K562 (cell line): ENCODE measurements at regions not wholly inside any gene's neighbourhood (a gene's known extent, or its start where the extent isn't known, plus 50 kb on each side); places are given as distances from the start of the nearest gene placed in this dataset.

Experiments used
- ATAC-seq: fragments of 200-7000 bp; cut with Tn5 transposase; 3 replicates; pipeline ENCODE4 v1.9.1; 2020; ENCODE audit warnings: moderate library complexity
- BruUV-seq: library from RNA; stranded (reverse); fragments of 400-500 nt; replicated peaks from 2 replicates; lab custom pipeline; 2021; lab: Mats Ljungman, UMichigan
- CTCF ChIA-PET: fragments of 300-600 bp; formaldehyde crosslinking; extraction: SDS; loops from one replicate; lab custom pipeline; 2021; ENCODE audit warnings: low intra/inter-chr PET ratio; lab: Yijun Ruan, JAX
- POLR2A ChIA-PET: fragments of 300-600, 350-650 bp; sonication (Branson Sonifier 250); formaldehyde crosslinking; extraction: SDS; loops from one replicate; lab custom pipeline; 2021; ENCODE audit warnings: antibody characterized with exemption, inconsistent platforms; lab: Yijun Ruan, JAX
- DNase-seq, 4 experiments: peaks; one replicate each; pipeline versions ENCODE4 v3.0.0 to v3.0.0-alpha.2; 2011 to 2018; ENCODE audit warnings: low spot score in 3 of 4, mixed read lengths in 3 of 4; ENCODE audit errors: extremely low read depth in 1 of 4
- FAIRE-seq: peaks from 2 replicates; lab custom pipeline; 2011; peaks lifted over from hg19 to GRCh38; lab: Jason Lieb, UNC
- H2AFZ ChIP-seq: 2 replicates; pipeline ENCODE4 v1.6.0; 2011; ENCODE audit warnings: low read depth, low read length, control low read depth, inconsistent platforms
- H3K27ac ChIP-seq: fragments of 200-600 bp; 3 replicates; pipeline ENCODE4 v1.8.0; 2011; ENCODE audit warnings: low read depth, mild to moderate bottlenecking, control low read depth, inconsistent platforms, low read length, moderate library complexity, mixed read lengths; ENCODE audit errors: extremely low read depth
- H3K27me3 ChIP-seq, 2 experiments: fragments of 300-600 bp in 1 of 2; 2 replicates in 1 of 2; 3 replicates in 1 of 2; pipeline versions ENCODE4 v1.6.0 to v1.8.0; 2011; ENCODE audit warnings: inconsistent platforms in 2 of 2, low read length in 2 of 2, mild to moderate bottlenecking in 1 of 2, mixed read lengths in 1 of 2, moderate library complexity in 1 of 2; ENCODE audit not compliant: control insufficient read depth in 2 of 2, insufficient read depth in 2 of 2
- H3K36me3 ChIP-seq: fragments of 300-600 bp; 3 replicates; pipeline ENCODE4 v1.8.0; 2011; ENCODE audit warnings: mild to moderate bottlenecking, low read length, inconsistent platforms; ENCODE audit not compliant: control insufficient read depth, insufficient read depth
- H3K4me1 ChIP-seq, 2 experiments: fragments of 200-600 bp in 1 of 2; replicated peaks in 1 of 2; 2 replicates in 1 of 2; 3 replicates in 1 of 2; pipeline versions ENCODE4 v1.5.1 to v1.8.0; 2011; ENCODE audit warnings: inconsistent platforms in 2 of 2, low read length in 2 of 2, mild to moderate bottlenecking in 1 of 2, mixed read lengths in 1 of 2, moderate library complexity in 1 of 2; ENCODE audit not compliant: control insufficient read depth in 2 of 2, insufficient read depth in 2 of 2
- H3K4me2 ChIP-seq: 2 replicates; pipeline ENCODE4 v1.6.1; 2011; ENCODE audit warnings: low read length, control low read depth, inconsistent platforms, mixed read lengths; ENCODE audit not compliant: insufficient read depth
- H3K4me3 ChIP-seq: fragments of 200-600 bp; sonication (generic), shearing (Covaris generic); 2 replicates; pipeline ENCODE4 v1.5.1; 2016; ENCODE audit warnings: control low read depth, inconsistent platforms
- H3K79me2 ChIP-seq: fragments of 200-600 bp; 3 replicates; pipeline ENCODE4 v1.8.0; 2011; ENCODE audit warnings: low read length, inconsistent platforms; ENCODE audit not compliant: control insufficient read depth, insufficient read depth
- H3K9ac ChIP-seq, 2 experiments: 2 replicates each; pipeline versions ENCODE4 v1.6.0 to v1.6.1; 2011; ENCODE audit warnings: low read depth in 2 of 2, low read length in 2 of 2, control low read depth in 1 of 2, inconsistent platforms in 1 of 2, mild to moderate bottlenecking in 1 of 2, mixed read lengths in 1 of 2; ENCODE audit not compliant: insufficient read depth in 1 of 2
- H3K9me1 ChIP-seq: one replicate; pipeline ENCODE4 v1.6.0; 2011; ENCODE audit warnings: inconsistent platforms, mild to moderate bottlenecking, low read length, moderate library complexity; ENCODE audit not compliant: control insufficient read depth, insufficient read depth
- H3K9me3 ChIP-seq: replicated peaks from 2 replicates; pipeline ENCODE4 v1.5.1; 2011; ENCODE audit warnings: low read depth, low read length, inconsistent platforms; ENCODE audit not compliant: control insufficient read depth, insufficient read depth
- H4K20me1 ChIP-seq: replicated peaks from 2 replicates; pipeline ENCODE4 v1.6.1; 2011; ENCODE audit warnings: low read length, inconsistent platforms, mixed read lengths; ENCODE audit not compliant: control insufficient read depth, insufficient read depth
- KDM2B ChIP-seq: fragments of 250-450 bp; sonication (Bioruptor Pico); IDR thresholded peaks from 2 replicates; pipeline ENCODE4 v1.8.0; 2021; ENCODE audit warnings: mild to moderate bottlenecking, moderate library complexity
- L3MBTL2 ChIP-seq: fragments of 450-650 bp; IDR thresholded peaks from 2 replicates; pipeline ENCODE4 v1.6.1; 2016; ENCODE audit warnings: mild to moderate bottlenecking, moderate library complexity
- POLR2B ChIP-seq: fragments of 450-650 bp; IDR thresholded peaks from 2 replicates; pipeline ENCODE4 v1.6.1; 2018; ENCODE audit warnings: low read depth; ENCODE audit not compliant: partially characterized antibody
- WGBS: fragments of 100-300 bp; shearing (Covaris generic); methylation state at CpG from one replicate; pipeline ENCODE4 v1.1.6; 2016; ENCODE audit warnings: low coverage, mixed read lengths; ENCODE audit not compliant: insufficient coverage; ENCODE audit errors: missing lambda C conversion rate; 5-methylcytosine and 5-hydroxymethylcytosine counted together
- in situ Hi-C: fragments of 300-500 bp; cut with MboI; formaldehyde crosslinking; loops from 4 replicates; pipeline ENCODE4 v1.15.0; 2018; ENCODE audit warnings: inconsistent platforms, mixed read lengths
- intact Hi-C: fragments of 100-400 bp; cut with micrococcal nuclease; formaldehyde crosslinking; loops from 2 replicates; pipeline ENCODE4 v1.14.2; 2022
- TF ChIP-seq, protein P1 (sequence below): fragments of 450-650 bp; IDR thresholded peaks from 2 replicates; pipeline ENCODE4 v1.6.1; 2016; ENCODE audit warnings: mild to moderate bottlenecking, moderate library complexity

GRCh38 chr15:58244536-58244935 is 106.4 kb downstream of the AQP9 start:
- TF ChIP-seq KDM2B (CRISPR knock-in tag) (no peak), POLR2B (no peak), L3MBTL2 (0 out of 2 replicates have a peak, but pooled peaks have one; percentile 36)
- TF ChIP-seq, protein P1, sequence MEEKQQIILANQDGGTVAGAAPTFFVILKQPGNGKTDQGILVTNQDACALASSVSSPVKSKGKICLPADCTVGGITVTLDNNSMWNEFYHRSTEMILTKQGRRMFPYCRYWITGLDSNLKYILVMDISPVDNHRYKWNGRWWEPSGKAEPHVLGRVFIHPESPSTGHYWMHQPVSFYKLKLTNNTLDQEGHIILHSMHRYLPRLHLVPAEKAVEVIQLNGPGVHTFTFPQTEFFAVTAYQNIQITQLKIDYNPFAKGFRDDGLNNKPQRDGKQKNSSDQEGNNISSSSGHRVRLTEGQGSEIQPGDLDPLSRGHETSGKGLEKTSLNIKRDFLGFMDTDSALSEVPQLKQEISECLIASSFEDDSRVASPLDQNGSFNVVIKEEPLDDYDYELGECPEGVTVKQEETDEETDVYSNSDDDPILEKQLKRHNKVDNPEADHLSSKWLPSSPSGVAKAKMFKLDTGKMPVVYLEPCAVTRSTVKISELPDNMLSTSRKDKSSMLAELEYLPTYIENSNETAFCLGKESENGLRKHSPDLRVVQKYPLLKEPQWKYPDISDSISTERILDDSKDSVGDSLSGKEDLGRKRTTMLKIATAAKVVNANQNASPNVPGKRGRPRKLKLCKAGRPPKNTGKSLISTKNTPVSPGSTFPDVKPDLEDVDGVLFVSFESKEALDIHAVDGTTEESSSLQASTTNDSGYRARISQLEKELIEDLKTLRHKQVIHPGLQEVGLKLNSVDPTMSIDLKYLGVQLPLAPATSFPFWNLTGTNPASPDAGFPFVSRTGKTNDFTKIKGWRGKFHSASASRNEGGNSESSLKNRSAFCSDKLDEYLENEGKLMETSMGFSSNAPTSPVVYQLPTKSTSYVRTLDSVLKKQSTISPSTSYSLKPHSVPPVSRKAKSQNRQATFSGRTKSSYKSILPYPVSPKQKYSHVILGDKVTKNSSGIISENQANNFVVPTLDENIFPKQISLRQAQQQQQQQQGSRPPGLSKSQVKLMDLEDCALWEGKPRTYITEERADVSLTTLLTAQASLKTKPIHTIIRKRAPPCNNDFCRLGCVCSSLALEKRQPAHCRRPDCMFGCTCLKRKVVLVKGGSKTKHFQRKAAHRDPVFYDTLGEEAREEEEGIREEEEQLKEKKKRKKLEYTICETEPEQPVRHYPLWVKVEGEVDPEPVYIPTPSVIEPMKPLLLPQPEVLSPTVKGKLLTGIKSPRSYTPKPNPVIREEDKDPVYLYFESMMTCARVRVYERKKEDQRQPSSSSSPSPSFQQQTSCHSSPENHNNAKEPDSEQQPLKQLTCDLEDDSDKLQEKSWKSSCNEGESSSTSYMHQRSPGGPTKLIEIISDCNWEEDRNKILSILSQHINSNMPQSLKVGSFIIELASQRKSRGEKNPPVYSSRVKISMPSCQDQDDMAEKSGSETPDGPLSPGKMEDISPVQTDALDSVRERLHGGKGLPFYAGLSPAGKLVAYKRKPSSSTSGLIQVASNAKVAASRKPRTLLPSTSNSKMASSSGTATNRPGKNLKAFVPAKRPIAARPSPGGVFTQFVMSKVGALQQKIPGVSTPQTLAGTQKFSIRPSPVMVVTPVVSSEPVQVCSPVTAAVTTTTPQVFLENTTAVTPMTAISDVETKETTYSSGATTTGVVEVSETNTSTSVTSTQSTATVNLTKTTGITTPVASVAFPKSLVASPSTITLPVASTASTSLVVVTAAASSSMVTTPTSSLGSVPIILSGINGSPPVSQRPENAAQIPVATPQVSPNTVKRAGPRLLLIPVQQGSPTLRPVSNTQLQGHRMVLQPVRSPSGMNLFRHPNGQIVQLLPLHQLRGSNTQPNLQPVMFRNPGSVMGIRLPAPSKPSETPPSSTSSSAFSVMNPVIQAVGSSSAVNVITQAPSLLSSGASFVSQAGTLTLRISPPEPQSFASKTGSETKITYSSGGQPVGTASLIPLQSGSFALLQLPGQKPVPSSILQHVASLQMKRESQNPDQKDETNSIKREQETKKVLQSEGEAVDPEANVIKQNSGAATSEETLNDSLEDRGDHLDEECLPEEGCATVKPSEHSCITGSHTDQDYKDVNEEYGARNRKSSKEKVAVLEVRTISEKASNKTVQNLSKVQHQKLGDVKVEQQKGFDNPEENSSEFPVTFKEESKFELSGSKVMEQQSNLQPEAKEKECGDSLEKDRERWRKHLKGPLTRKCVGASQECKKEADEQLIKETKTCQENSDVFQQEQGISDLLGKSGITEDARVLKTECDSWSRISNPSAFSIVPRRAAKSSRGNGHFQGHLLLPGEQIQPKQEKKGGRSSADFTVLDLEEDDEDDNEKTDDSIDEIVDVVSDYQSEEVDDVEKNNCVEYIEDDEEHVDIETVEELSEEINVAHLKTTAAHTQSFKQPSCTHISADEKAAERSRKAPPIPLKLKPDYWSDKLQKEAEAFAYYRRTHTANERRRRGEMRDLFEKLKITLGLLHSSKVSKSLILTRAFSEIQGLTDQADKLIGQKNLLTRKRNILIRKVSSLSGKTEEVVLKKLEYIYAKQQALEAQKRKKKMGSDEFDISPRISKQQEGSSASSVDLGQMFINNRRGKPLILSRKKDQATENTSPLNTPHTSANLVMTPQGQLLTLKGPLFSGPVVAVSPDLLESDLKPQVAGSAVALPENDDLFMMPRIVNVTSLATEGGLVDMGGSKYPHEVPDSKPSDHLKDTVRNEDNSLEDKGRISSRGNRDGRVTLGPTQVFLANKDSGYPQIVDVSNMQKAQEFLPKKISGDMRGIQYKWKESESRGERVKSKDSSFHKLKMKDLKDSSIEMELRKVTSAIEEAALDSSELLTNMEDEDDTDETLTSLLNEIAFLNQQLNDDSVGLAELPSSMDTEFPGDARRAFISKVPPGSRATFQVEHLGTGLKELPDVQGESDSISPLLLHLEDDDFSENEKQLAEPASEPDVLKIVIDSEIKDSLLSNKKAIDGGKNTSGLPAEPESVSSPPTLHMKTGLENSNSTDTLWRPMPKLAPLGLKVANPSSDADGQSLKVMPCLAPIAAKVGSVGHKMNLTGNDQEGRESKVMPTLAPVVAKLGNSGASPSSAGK: peak; percentile 25; the same call in 1 of the 2 replicates
- TF ChIP-seq, all 486 proteins: peak for 2
- WGBS: 18% methylated on average over 7 of the region's 7 CpGs

More at GRCh38 chr15:58244536-58244935, 106.4 kb downstream of the AQP9 start:
- peaks cover 0 to 3% of the 10 kb centered on the region in 2 experiments; a peak in 2 of 5 replicates for H3K4me1 ChIP-seq
- no peaks in the 10 kb centered on the region for H3K79me2 ChIP-seq
- no TSS peak for BruUV-seq
- no peak overlapping the region for H3K27ac ChIP-seq
- 0 out of 2 replicates have a peak, but pooled peaks cover 3% of the 10 kb centered on the region for H4K20me1 ChIP-seq
- no peak for FAIRE-seq
- ChIA-PET CTCF (no interaction called here), POLR2A (interaction anchor here (0.7 kb wide), 1 partner anchor 185 kb away, joined by 3 read pairs; no protein-coding TSS in a partner anchor)
- H2AFZ ChIP-seq: no peak overlapping the region
- H3K4me3 ChIP-seq: no peak overlapping the region
- no peak for ATAC-seq
- intact Hi-C loops (no loop called here), in situ Hi-C loops (no loop called here)
- no peaks in the 10 kb centered on the region for H3K9me1 ChIP-seq
- H3K4me2 ChIP-seq: no peak overlapping the region
- H3K36me3 ChIP-seq: no peaks in the 10 kb centered on the region
- DNase-seq: no peak
- H3K9ac ChIP-seq: no peak overlapping the region
- no peaks in the 10 kb centered on the region for H3K9me3 ChIP-seq
- no peaks in the 10 kb centered on the region for H3K27me3 ChIP-seq
